ENCODE measurements at regions not wholly inside any gene's neighbourhood (a gene's known extent, or its start where the extent isn't known, plus 50 kb on each side); places are given as distances from the start of the nearest gene placed in this dataset.

DNA sequence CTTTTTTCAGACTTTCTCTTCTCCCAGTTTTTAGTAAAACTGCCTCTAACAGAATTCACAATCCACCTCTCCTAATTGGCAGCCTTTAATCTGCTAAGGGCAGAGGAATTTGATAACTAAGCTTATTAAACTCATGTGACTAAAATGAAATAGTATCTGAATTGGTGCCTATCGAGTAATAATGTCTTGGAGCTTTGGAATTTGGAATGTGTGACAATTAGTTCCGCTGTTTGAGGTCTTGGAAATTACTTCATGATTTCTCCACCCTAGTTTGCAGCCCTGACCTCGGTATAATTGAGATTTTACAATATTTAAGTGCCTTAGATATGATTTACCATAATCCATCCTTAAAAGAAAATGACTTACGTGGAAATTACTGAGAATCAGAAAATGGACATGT is 190.4 kb upstream of the NEBL start:
- no peak for ATAC-seq
- Mint-ChIP-seq H3K4me3 (no peak overlapping the region), H3K27me3 (peaks cover 9 to 16% of the 10 kb centered on the region in 2 donors), H3K4me1 (ENCODE audit: low read depth in 2 of 2) (no peaks in the 10 kb centered on the region), H3K9me3 (peaks cover 3% of the 10 kb centered on the region), H3K27ac (no peak overlapping the region), H3K36me3 (no peaks in the 10 kb centered on the region)
- DNase-seq (ENCODE audit: low spot score), result no peak

- no peak overlapping the region for H3K4me3 Mint-ChIP-seq
- H3K36me3 Mint-ChIP-seq, result no peaks in the 10 kb centered on the region
- ATAC-seq (no peak), DNase-seq (ENCODE audit: low spot score) (no peak)
- H3K27me3 Mint-ChIP-seq, result peaks cover 11 to 18% of the 10 kb centered on the region in 2 donors
- peaks cover 3% of the 10 kb centered on the region for H3K9me3 Mint-ChIP-seq
- H3K27ac Mint-ChIP-seq, result no peak overlapping the region
- H3K4me1 Mint-ChIP-seq (ENCODE audit: low read depth in 2 of 2), result no peaks in the 10 kb centered on the region
These were observed 187.6 kb upstream of the NEBL start for GRCh38 chr10:21084700-21085099.

DNA sequence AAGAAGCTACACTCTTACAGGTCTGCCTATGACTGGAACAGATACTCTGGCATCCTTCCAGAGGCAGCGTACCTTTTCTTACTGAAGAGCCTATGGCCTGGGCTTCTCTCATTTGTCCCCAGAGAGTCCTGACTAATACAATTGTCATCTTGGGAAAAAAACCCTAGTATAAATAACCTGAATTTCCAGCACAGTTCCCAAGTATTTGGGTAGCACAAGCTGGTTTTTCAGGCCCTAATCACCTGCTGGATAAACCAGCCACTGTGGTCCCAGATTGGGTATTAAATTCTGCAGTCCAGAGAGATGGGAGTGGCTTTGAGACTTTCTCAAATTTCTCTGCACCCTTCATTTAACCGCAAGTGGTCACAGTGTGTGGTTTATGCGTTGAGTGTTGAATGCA is 186.8 kb upstream of the NEBL start:
- DNase-seq (ENCODE audit: low spot score), result no peak
- Mint-ChIP-seq H3K4me1 (ENCODE audit: low read depth in 2 of 2) (no peaks in the 10 kb centered on the region), H3K4me3 (no peak overlapping the region), H3K27ac (no peak overlapping the region), H3K36me3 (no peaks in the 10 kb centered on the region), H3K9me3 (peaks cover 2% of the 10 kb centered on the region), H3K27me3 (peaks cover 8 to 19% of the 10 kb centered on the region in 2 donors)
- no peak for ATAC-seq

GRCh38 chr10:21082206-21082605 is 185.1 kb upstream of the NEBL start:
- no peaks in the 10 kb centered on the region for H3K4me1 Mint-ChIP-seq (ENCODE audit: low read depth in 2 of 2)
- H3K27me3 Mint-ChIP-seq, result peaks cover 10 to 23% of the 10 kb centered on the region in 2 donors
- H3K4me3 Mint-ChIP-seq, result no peak overlapping the region
- ATAC-seq, result no peak
- no peak overlapping the region for H3K27ac Mint-ChIP-seq
- no peaks in the 10 kb centered on the region for H3K9me3 Mint-ChIP-seq
- no peaks in the 10 kb centered on the region for H3K36me3 Mint-ChIP-seq
- no peak for DNase-seq (ENCODE audit: low spot score)

GRCh38 chr10:21080261-21080660 is 183.2 kb upstream of the NEBL start:
- no peaks in the 10 kb centered on the region for H3K4me1 Mint-ChIP-seq (ENCODE audit: low read depth in 2 of 2)
- H3K9me3 Mint-ChIP-seq, result no peaks in the 10 kb centered on the region
- ATAC-seq (no peak), DNase-seq (ENCODE audit: low spot score) (no peak)
- no peak overlapping the region for H3K27ac Mint-ChIP-seq
- H3K27me3 Mint-ChIP-seq, result peaks cover 6 to 23% of the 10 kb centered on the region in 2 donors
- H3K4me3 Mint-ChIP-seq, result no peak overlapping the region
- H3K36me3 Mint-ChIP-seq, result no peaks in the 10 kb centered on the region

- no peaks in the 10 kb centered on the region for H3K36me3 Mint-ChIP-seq
- H3K4me1 Mint-ChIP-seq (ENCODE audit: low read depth in 2 of 2), result no peaks in the 10 kb centered on the region
- H3K4me3 Mint-ChIP-seq, result no peak overlapping the region
- no peak for DNase-seq (ENCODE audit: low spot score)
- H3K27me3 Mint-ChIP-seq, result peaks cover 6 to 23% of the 10 kb centered on the region in 2 donors
- no peaks in the 10 kb centered on the region for H3K9me3 Mint-ChIP-seq
- no peak for ATAC-seq
- H3K27ac Mint-ChIP-seq, result no peak overlapping the region
These were observed 182.2 kb upstream of the NEBL start for GRCh38 chr10:21079330-21079658.

DNA sequence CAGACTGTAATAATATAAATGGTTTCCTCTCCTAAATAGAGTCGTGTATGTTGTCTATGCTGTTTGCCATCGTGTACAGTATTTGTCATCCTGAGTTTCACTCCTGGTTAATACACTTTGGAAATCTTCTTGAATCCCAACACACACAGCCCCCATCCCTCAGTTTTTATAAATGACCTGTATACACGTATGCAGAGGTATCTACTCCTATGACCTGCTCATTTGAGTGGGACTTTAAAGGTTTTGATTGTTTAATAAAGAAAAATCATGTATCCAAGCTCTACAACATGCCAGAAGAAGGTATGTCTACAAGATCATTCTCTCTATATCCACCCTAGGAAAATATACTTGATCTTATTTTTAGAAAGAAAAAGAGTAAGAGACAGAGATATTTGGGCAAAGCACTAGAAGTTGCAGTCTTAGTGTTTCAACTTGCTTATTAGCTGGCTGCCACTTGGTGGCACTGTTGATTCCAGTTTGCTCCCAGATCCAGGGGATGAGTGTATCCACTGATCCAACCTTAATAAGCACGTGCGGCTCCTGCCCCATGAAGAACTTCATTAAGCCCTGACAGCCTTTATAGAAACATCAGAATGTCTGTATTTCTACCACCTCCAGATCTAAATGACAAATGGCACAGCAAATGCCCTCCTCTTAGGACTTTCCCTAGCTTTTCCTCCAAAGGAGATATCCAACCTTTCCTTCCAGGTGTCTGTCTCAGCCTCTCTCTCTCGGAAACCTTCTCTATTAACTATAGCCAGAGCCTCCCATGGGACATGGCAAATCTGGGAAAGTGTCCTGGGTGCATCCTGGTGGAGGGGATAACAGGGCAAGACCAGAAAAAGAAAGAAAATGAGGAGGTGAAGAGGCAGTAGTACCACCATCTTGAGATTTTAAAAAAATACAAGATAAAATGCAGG is 181.6 kb upstream of the NEBL start:
- Mint-ChIP-seq H3K4me3 (no peak overlapping the region), H3K36me3 (no peaks in the 10 kb centered on the region), H3K9me3 (no peaks in the 10 kb centered on the region), H3K4me1 (ENCODE audit: low read depth in 2 of 2) (no peaks in the 10 kb centered on the region), H3K27ac (no peak overlapping the region), H3K27me3 (peaks cover 6 to 23% of the 10 kb centered on the region in 2 donors)
- ATAC-seq (no peak), DNase-seq (ENCODE audit: low spot score) (no peak)

- DNase-seq (ENCODE audit: low spot score) (no peak), ATAC-seq (no peak)
- Mint-ChIP-seq H3K36me3 (no peaks in the 10 kb centered on the region), H3K4me3 (no peak overlapping the region), H3K9me3 (no peaks in the 10 kb centered on the region), H3K27me3 (peaks cover 6 to 23% of the 10 kb centered on the region in 2 donors), H3K4me1 (ENCODE audit: low read depth in 2 of 2) (no peaks in the 10 kb centered on the region), H3K27ac (no peak overlapping the region)
These were observed 180.6 kb upstream of the NEBL start for GRCh38 chr10:21077681-21078080.

DNA sequence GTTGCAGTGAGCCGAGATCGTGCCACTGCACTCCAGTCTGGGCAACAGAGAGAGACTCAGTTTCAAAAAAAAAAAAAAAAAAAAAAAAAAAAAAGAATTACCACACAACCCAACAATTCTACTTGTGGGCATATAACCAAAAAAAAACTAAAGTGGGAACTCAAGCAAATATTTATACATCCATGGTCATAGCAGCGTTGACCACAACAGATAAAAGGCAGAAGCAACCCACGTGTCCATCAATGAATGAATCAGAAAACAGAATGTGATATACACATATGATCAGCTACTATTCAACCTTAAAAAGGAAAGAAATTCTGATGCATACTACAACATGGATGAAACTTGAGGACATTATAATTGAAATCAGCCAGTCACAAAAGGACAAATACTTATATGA is 179.3 kb upstream of the NEBL start:
- Mint-ChIP-seq H3K27ac (no peak overlapping the region), H3K9me3 (no peaks in the 10 kb centered on the region), H3K4me3 (no peak overlapping the region), H3K27me3 (peaks cover 6 to 19% of the 10 kb centered on the region in 2 donors), H3K36me3 (no peaks in the 10 kb centered on the region), H3K4me1 (ENCODE audit: low read depth in 2 of 2) (no peaks in the 10 kb centered on the region)
- ATAC-seq (no peak), DNase-seq (ENCODE audit: low spot score) (no peak)

- Mint-ChIP-seq H3K9me3 (no peaks in the 10 kb centered on the region), H3K4me3 (no peak overlapping the region), H3K4me1 (ENCODE audit: low read depth in 2 of 2) (no peaks in the 10 kb centered on the region), H3K27me3 (peaks cover 6 to 16% of the 10 kb centered on the region in 2 donors), H3K36me3 (no peaks in the 10 kb centered on the region), H3K27ac (no peak overlapping the region)
- DNase-seq (ENCODE audit: low spot score) (no peak), ATAC-seq (no peak)
These were observed 178.8 kb upstream of the NEBL start for GRCh38 chr10:21075880-21076279.

- H3K27me3 Mint-ChIP-seq, result peaks cover 3 to 12% of the 10 kb centered on the region in 2 donors
- no peaks in the 10 kb centered on the region for H3K4me1 Mint-ChIP-seq (ENCODE audit: low read depth in 2 of 2)
- H3K9me3 Mint-ChIP-seq, result no peaks in the 10 kb centered on the region
- no peak overlapping the region for H3K4me3 Mint-ChIP-seq
- ATAC-seq (no peak), DNase-seq (ENCODE audit: low spot score) (no peak)
- H3K27ac Mint-ChIP-seq, result no peak overlapping the region
- H3K36me3 Mint-ChIP-seq, result no peaks in the 10 kb centered on the region
These were observed 174.0 kb upstream of the NEBL start for GRCh38 chr10:21071001-21071673.

GRCh38 chr10:21069929-21070700 is 173.0 kb upstream of the NEBL start:
- H3K27ac Mint-ChIP-seq, result no peak overlapping the region
- no peak overlapping the region for H3K4me3 Mint-ChIP-seq
- H3K4me1 Mint-ChIP-seq (ENCODE audit: low read depth in 2 of 2), result no peaks in the 10 kb centered on the region
- no peaks in the 10 kb centered on the region for H3K9me3 Mint-ChIP-seq
- no peak for DNase-seq (ENCODE audit: low spot score)
- H3K27me3 Mint-ChIP-seq, result peaks cover 5 to 16% of the 10 kb centered on the region in 2 donors
- no peak for ATAC-seq
- H3K36me3 Mint-ChIP-seq, result no peaks in the 10 kb centered on the region

- no peaks in the 10 kb centered on the region for H3K36me3 Mint-ChIP-seq
- no peak for ATAC-seq
- no peak overlapping the region for H3K27ac Mint-ChIP-seq
- no peak overlapping the region for H3K4me3 Mint-ChIP-seq
- no peak for DNase-seq (ENCODE audit: low spot score)
- H3K27me3 Mint-ChIP-seq, result peaks cover 5 to 16% of the 10 kb centered on the region in 2 donors
- H3K4me1 Mint-ChIP-seq (ENCODE audit: low read depth in 2 of 2), result no peaks in the 10 kb centered on the region
- H3K9me3 Mint-ChIP-seq, result no peaks in the 10 kb centered on the region
These were observed 172.2 kb upstream of the NEBL start for GRCh38 chr10:21069278-21069677.
